ENCODE measurements at regions not wholly inside any gene's neighbourhood (a gene's known extent, or its start where the extent isn't known, plus 50 kb on each side); places are given as distances from the start of the nearest gene placed in this dataset.

GRCh38 chr7:79684384-79684783 is 230.9 kb upstream of the MAGI2 start (continued):
- no peak for TF ChIP-seq ARID4B (CRISPR knock-in tag; IDR thresholded peaks at IDR 0.05; ENCODE audit: borderline replicate concordance)
- no peak for TF ChIP-seq SMAD3 (CRISPR knock-in tag; IDR thresholded peaks at IDR 0.05; ENCODE audit: borderline replicate concordance)
- no peak for TF ChIP-seq NR2C2 (CRISPR knock-in tag; IDR thresholded peaks at IDR 0.05)
- TF ChIP-seq MYBL2 (CRISPR knock-in tag; IDR thresholded peaks at IDR 0.05): no peak
- TF ChIP-seq GABPB1 (CRISPR knock-in tag; IDR thresholded peaks at IDR 0.05): no peak
- TF ChIP-seq NFATC4 (CRISPR knock-in tag; IDR thresholded peaks at IDR 0.05): no peak
- TF ChIP-seq ATF2 (CRISPR knock-in tag; IDR thresholded peaks at IDR 0.05; ENCODE audit: borderline replicate concordance, low read depth): no peak
- no peak for TF ChIP-seq ZNF396 (CRISPR knock-in tag; IDR thresholded peaks at IDR 0.05; ENCODE audit: borderline replicate concordance)
- no peak for TF ChIP-seq FOXJ3 (CRISPR knock-in tag; IDR thresholded peaks at IDR 0.05; ENCODE audit: borderline replicate concordance)
- no peak for TF ChIP-seq AR (CRISPR knock-in tag; IDR thresholded peaks at IDR 0.05)

- H3K27me3 Mint-ChIP-seq (ENCODE audit: low read depth): no peaks in the 10 kb centered on the region; the same call in 1 of the 2 replicates
- H3K9me3 Mint-ChIP-seq: no peaks in the 10 kb centered on the region
- H3K4me1 Mint-ChIP-seq: no peaks in the 10 kb centered on the region
- ATAC-seq (no peak), DNase-seq (ENCODE audit: low spot score) (no peak)
- CTCF ChIA-PET: no interaction called here
- no peak overlapping the region for H3K27ac Mint-ChIP-seq
- POLR2A ChIA-PET: no interaction called here
- no peak overlapping the region for H3K4me3 Mint-ChIP-seq
- no peaks in the 10 kb centered on the region for H3K36me3 Mint-ChIP-seq
- TF ChIP-seq ATF3 (CRISPR knock-in tag; conservative IDR thresholded peaks at IDR 0.05) (no peak), MYBL2 (CRISPR knock-in tag; IDR thresholded peaks at IDR 0.05) (no peak), ZSCAN18 (CRISPR knock-in tag; IDR thresholded peaks at IDR 0.05) (no peak), NR1H2 (CRISPR knock-in tag; IDR thresholded peaks at IDR 0.05) (no peak), ATF2 (CRISPR knock-in tag; IDR thresholded peaks at IDR 0.05; ENCODE audit: borderline replicate concordance, low read depth) (no peak), RORB (CRISPR knock-in tag; IDR thresholded peaks at IDR 0.05) (no peak), TCF7 (CRISPR knock-in tag; IDR thresholded peaks at IDR 0.05; ENCODE audit: low read depth) (no peak), PRRX2 (CRISPR knock-in tag; IDR thresholded peaks at IDR 0.05) (no peak), MXD4 (CRISPR knock-in tag; IDR thresholded peaks at IDR 0.05; ENCODE audit: borderline replicate concordance) (no peak), ZNF219 (CRISPR knock-in tag; IDR thresholded peaks at IDR 0.05; ENCODE audit: borderline replicate concordance) (no peak), ATF6 (CRISPR knock-in tag; IDR thresholded peaks at IDR 0.05) (no peak), TP53 (CRISPR knock-in tag; IDR thresholded peaks at IDR 0.05) (no peak), HMGA2 (CRISPR knock-in tag; IDR thresholded peaks at IDR 0.05) (no peak), NFE2L1 (CRISPR knock-in tag; IDR thresholded peaks at IDR 0.05) (no peak)
These were observed 230.4 kb upstream of the MAGI2 start for GRCh38 chr7:79683916-79684315.
